ENCODE measurements at regions not wholly inside any gene's neighbourhood (a gene's known extent, or its start where the extent isn't known, plus 50 kb on each side); places are given as distances from the start of the nearest gene placed in this dataset.

- TF ChIP-seq CTCF (IDR thresholded peaks at IDR 0.05 in 4 of 5, conservative IDR thresholded peaks at IDR 0.05 in 1 of 5) (no peak), POLR2A (IDR thresholded peaks at IDR 0.05) (no peak)
Measured at GRCh38 chr3:163327086-163327485, 1751.2 kb downstream of the SI start.

Data from gastrocnemius medialis (tissue), 4 donors.